IMR-90 (cell line): ENCODE measurements at regions not wholly inside any gene's neighbourhood (a gene's known extent, or its start where the extent isn't known, plus 50 kb on each side); places are given as distances from the start of the nearest gene placed in this dataset.

ENCODE experiments used
- ATAC-seq: fragments of 200-7000 bp; cut with Tn5 transposase; 2 replicates; pipeline ENCODE4 v1.9.1; 2020; ENCODE audit warnings: low read depth, mild to moderate bottlenecking, moderate library complexity
- BruUV-seq: library from RNA; stranded (reverse); fragments of 400-500 nt; replicated peaks from 2 replicates; lab custom pipeline; 2021; lab: Mats Ljungman, UMichigan
- CTCF ChIA-PET: fragments of 300-600 bp; formaldehyde crosslinking; extraction: SDS; loops from one replicate; lab custom pipeline; 2021; ENCODE audit warnings: antibody characterized with exemption; lab: Yijun Ruan, JAX
- POLR2A ChIA-PET: fragments of 300-600 bp; sonication (Branson Sonifier 250); formaldehyde crosslinking; loops from one replicate; lab custom pipeline; 2022; ENCODE audit warnings: antibody characterized with exemption; ENCODE audit not compliant: unreplicated experiment; lab: Charles Lee
- DNase-seq: peaks from one replicate; pipeline ENCODE4 v3.0.0; 2013
- H2AFZ ChIP-seq: replicated peaks from 2 replicates; pipeline ENCODE3; 2013; ENCODE audit warnings: low read length, mild to moderate bottlenecking; ENCODE audit not compliant: poor library complexity
- H2AK5ac ChIP-seq: 2 replicates; pipeline ENCODE4 v1.6.1; 2013; ENCODE audit warnings: low read depth, low read length, inconsistent platforms
- H2AK9ac ChIP-seq: replicated peaks from 2 replicates; pipeline ENCODE3; 2013; ENCODE audit warnings: mild to moderate bottlenecking, low read depth, low read length, moderate library complexity; ENCODE audit not compliant: poor library complexity
- H2BK120ac ChIP-seq: 2 replicates; pipeline ENCODE4 v1.6.1; 2013; ENCODE audit warnings: low read depth, low read length, inconsistent platforms
- H2BK15ac ChIP-seq: 3 replicates; pipeline ENCODE4 v1.6.1; 2013; ENCODE audit warnings: low read depth, low read length, inconsistent platforms
- H2BK20ac ChIP-seq: 2 replicates; pipeline ENCODE4 v1.6.1; 2013; ENCODE audit warnings: low read depth, mild to moderate bottlenecking, inconsistent platforms, low read length, moderate library complexity
- H2BK5ac ChIP-seq: 2 replicates; pipeline ENCODE4 v1.6.1; 2013; ENCODE audit warnings: mild to moderate bottlenecking, low read depth, low read length, inconsistent platforms; ENCODE audit not compliant: poor library complexity, severe bottlenecking
- H3K14ac ChIP-seq: replicated peaks from 2 replicates; pipeline ENCODE4 v1.6.1; 2013; ENCODE audit warnings: low read depth, low read length, inconsistent platforms
- H3K18ac ChIP-seq: 2 replicates; pipeline ENCODE4 v1.6.1; 2013; ENCODE audit warnings: low read depth, low read length, control low read depth
- H3K23ac ChIP-seq: 2 replicates; pipeline ENCODE4 v1.6.1; 2013; ENCODE audit warnings: low read depth, low read length, inconsistent platforms
- H3K27ac ChIP-seq: 2 replicates; pipeline ENCODE4 v1.5.1; 2013; ENCODE audit warnings: mild to moderate bottlenecking, control low read depth, low read length; ENCODE audit not compliant: insufficient read depth
- H3K27me3 ChIP-seq: 2 replicates; pipeline ENCODE4 v1.6.1; 2013; ENCODE audit warnings: low read length; ENCODE audit not compliant: control insufficient read depth, insufficient read depth
- H3K36me3 ChIP-seq: 2 replicates; pipeline ENCODE4 v1.6.1; 2013; ENCODE audit warnings: low read length, mixed read lengths; ENCODE audit not compliant: control insufficient read depth, insufficient read depth
- H3K4ac ChIP-seq: 2 replicates; pipeline ENCODE4 v1.6.1; 2013; ENCODE audit warnings: low read depth, low read length, inconsistent platforms
- H3K4me1 ChIP-seq: 2 replicates; pipeline ENCODE4 v1.6.1; 2013; ENCODE audit warnings: low read length, mixed read lengths; ENCODE audit not compliant: control insufficient read depth, insufficient read depth
- H3K4me2 ChIP-seq: 2 replicates; pipeline ENCODE4 v1.6.1; 2013; ENCODE audit warnings: low read depth, mild to moderate bottlenecking, control low read depth, low read length, moderate library complexity
- H3K4me3 ChIP-seq: 2 replicates; pipeline ENCODE4 v1.5.1; 2013; ENCODE audit warnings: low read depth, mild to moderate bottlenecking, control low read depth, low read length, moderate library complexity; ENCODE audit not compliant: insufficient read depth
- H3K56ac ChIP-seq: 2 replicates; pipeline ENCODE4 v1.6.1; 2013; ENCODE audit warnings: low read length, inconsistent platforms; ENCODE audit not compliant: insufficient read depth; ENCODE audit errors: extremely low read depth
- H3K79me1 ChIP-seq, 2 experiments: 2 replicates each; pipeline ENCODE4 v1.6.1; 2013; ENCODE audit warnings: low read length in 2 of 2, inconsistent platforms in 1 of 2, low read depth in 1 of 2
- H3K9ac ChIP-seq: 2 replicates; pipeline ENCODE4 v1.6.1; 2013; ENCODE audit warnings: low read depth, low read length, control low read depth
- H3K9me1 ChIP-seq: 2 replicates; pipeline ENCODE4 v1.6.1; 2013; ENCODE audit warnings: low read length, inconsistent platforms; ENCODE audit not compliant: insufficient read depth
- H3K9me3 ChIP-seq: 2 replicates; pipeline ENCODE4 v1.6.1; 2013; ENCODE audit warnings: low read length; ENCODE audit not compliant: control insufficient read depth, insufficient read depth
- H4K20me1 ChIP-seq: 2 replicates; pipeline ENCODE4 v1.6.1; 2013; ENCODE audit warnings: low read length, inconsistent platforms; ENCODE audit not compliant: insufficient read depth
- H4K5ac ChIP-seq: 2 replicates; pipeline ENCODE4 v1.6.1; 2013; ENCODE audit warnings: mild to moderate bottlenecking, low read depth, low read length, control low read depth
- H4K8ac ChIP-seq, 2 experiments: 2 replicates each; pipeline ENCODE4 v1.6.1; 2013; ENCODE audit warnings: low read depth in 2 of 2, low read length in 2 of 2, control low read depth in 1 of 2, inconsistent platforms in 1 of 2
- H4K91ac ChIP-seq: 2 replicates; pipeline ENCODE4 v1.6.1; 2013; ENCODE audit warnings: low read depth, low read length, inconsistent platforms; ENCODE audit not compliant: insufficient read depth
- BHLHE40 ChIP-seq: fragments of 150-350 bp; IDR thresholded peaks from 2 replicates; pipeline ENCODE4 v1.6.1; 2016; ENCODE audit warnings: mild to moderate bottlenecking, low read depth, low read length
- CEBPB ChIP-seq: IDR thresholded peaks from 2 replicates; pipeline ENCODE4 v1.6.1; 2012; ENCODE audit warnings: low read depth, low read length, improper control_type of control experiment
- CHD1 ChIP-seq: IDR thresholded peaks from 2 replicates; pipeline ENCODE4 v1.6.1; 2012; ENCODE audit warnings: low read depth, low read length, improper control_type of control experiment
- CTCF ChIP-seq: conservative IDR thresholded peaks from 2 replicates; pipeline ENCODE4 v1.5.1; 2012; ENCODE audit warnings: mild to moderate bottlenecking, low read depth, low read length, improper control_type of control experiment
- FOS ChIP-seq: fragments of 150-350 bp; IDR thresholded peaks from 2 replicates; pipeline ENCODE4 v1.6.1; 2016; ENCODE audit warnings: low read depth, low read length
- MAFK ChIP-seq: IDR thresholded peaks from 2 replicates; pipeline ENCODE4 v1.6.1; 2012; ENCODE audit warnings: low read depth, low read length, improper control_type of control experiment
- MAZ ChIP-seq: IDR thresholded peaks from 2 replicates; pipeline ENCODE4 v1.6.1; 2012; ENCODE audit warnings: low read depth, mild to moderate bottlenecking, low read length, improper control_type of control experiment, moderate library complexity, borderline replicate concordance
- MXI1 ChIP-seq: IDR thresholded peaks from 2 replicates; pipeline ENCODE4 v1.6.1; 2012; ENCODE audit warnings: low read depth, mild to moderate bottlenecking, low read length, moderate library complexity, borderline replicate concordance
- NFE2L2 ChIP-seq: fragments of 150-350 bp; IDR thresholded peaks from 2 replicates; pipeline ENCODE4 v1.6.1; 2016; ENCODE audit warnings: low read depth, mild to moderate bottlenecking, low read length
- POLR2A ChIP-seq: IDR thresholded peaks from 2 replicates; pipeline ENCODE4 v1.6.1; 2012; ENCODE audit warnings: mild to moderate bottlenecking, low read depth, low read length
- RAD21 ChIP-seq: IDR thresholded peaks from 2 replicates; pipeline ENCODE4 v1.6.1; 2012; ENCODE audit warnings: low read length, improper control_type of control experiment
- RCOR1 ChIP-seq: IDR thresholded peaks from 2 replicates; pipeline ENCODE4 v1.6.1; 2012; ENCODE audit warnings: mild to moderate bottlenecking, low read length, improper control_type of control experiment; ENCODE audit not compliant: insufficient replicate concordance
- RFX5 ChIP-seq: IDR thresholded peaks from 2 replicates; pipeline ENCODE4 v1.8.0; 2012; ENCODE audit warnings: low read depth, mild to moderate bottlenecking, low read length, moderate library complexity
- SMC3 ChIP-seq: fragments of 150-350 bp; IDR thresholded peaks from 2 replicates; pipeline ENCODE4 v1.6.1; 2016; ENCODE audit warnings: low read depth, mild to moderate bottlenecking, antibody characterized with exemption, low read length, moderate library complexity
- USF2 ChIP-seq: fragments of 150-350 bp; IDR thresholded peaks from 2 replicates; pipeline ENCODE4 v1.6.1; 2017; ENCODE audit warnings: mild to moderate bottlenecking, antibody characterized with exemption, low read length, low read depth
- WGBS, 2 experiments: methylation state at CpG; one replicate each; pipeline versions ENCODE4 v1.1.5 to v1.1.7; 2013; ENCODE audit warnings: missing lambda C conversion rate in 2 of 2; ENCODE audit not compliant: insufficient read length in 1 of 2; ENCODE audit errors: extremely low coverage in 2 of 2; 5-methylcytosine and 5-hydroxymethylcytosine counted together
- dilution Hi-C: fragments of 300-500 bp; cut with HindIII; formaldehyde crosslinking; loops from one replicate; pipeline ENCODE4 v1.14.3; 2018; ENCODE audit warnings: low sequenced_read_pairs; ENCODE audit not compliant: unreplicated experiment
- in situ Hi-C: fragments of 300-500 bp; cut with MboI; formaldehyde crosslinking; loops from 3 replicates; pipeline ENCODE4 v1.14.3; 2019; ENCODE audit warnings: low sequenced_read_pairs, inconsistent platforms, mixed read lengths
- intact Hi-C: fragments of 100-400 bp; cut with micrococcal nuclease; formaldehyde crosslinking; loops from 2 replicates; pipeline ENCODE4 v1.10.0; 2022

DNA sequence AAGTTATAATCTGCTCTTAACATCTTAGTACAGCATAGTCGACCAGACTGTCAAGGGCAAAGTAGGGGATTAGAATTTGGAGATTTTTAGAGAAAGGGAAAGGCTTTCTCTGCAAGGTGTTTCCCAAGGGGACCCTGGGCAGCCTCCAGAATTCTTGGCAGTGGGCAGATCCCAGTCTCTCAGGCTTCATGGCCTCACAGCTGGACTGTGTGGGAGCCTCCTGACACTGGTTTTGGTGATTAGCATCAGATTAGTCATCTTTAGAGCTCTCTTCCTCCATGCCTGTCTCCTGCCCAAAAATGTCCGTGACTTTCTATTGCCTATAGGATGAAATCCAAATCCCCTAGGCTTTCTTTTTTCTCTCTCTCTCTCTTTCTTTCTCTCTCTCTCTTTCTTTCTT is 370.7 kb downstream of the ZSWIM6 start:
- BruUV-seq, result no TSS peak
- Histone ChIP-seq H3K14ac (no peak overlapping the region), H4K91ac (no peak overlapping the region), H4K20me1 (no peaks in the 10 kb centered on the region), H3K23ac (no peak overlapping the region), H4K5ac (no peak overlapping the region), H3K36me3 (no peaks in the 10 kb centered on the region), H3K27ac (no peak overlapping the region), H3K4me2 (no peak overlapping the region), H3K4ac (no peak overlapping the region), H3K18ac (no peak overlapping the region), H3K27me3 (peaks cover 8% of the 10 kb centered on the region), H2BK5ac (no peak overlapping the region), H2AK9ac (no peak overlapping the region), H2AFZ (no peak overlapping the region), H2BK15ac (no peak overlapping the region), H3K9me3 (no peaks in the 10 kb centered on the region), H2BK120ac (no peak overlapping the region), H3K9ac (no peak overlapping the region), H3K56ac (no peak overlapping the region), H2AK5ac (no peak overlapping the region), H4K8ac (no peak overlapping the region), H3K9me1 (no peaks in the 10 kb centered on the region), H3K4me3 (no peak overlapping the region), H3K79me1 (no peaks in the 10 kb centered on the region), H3K4me1 (no peaks in the 10 kb centered on the region), H2BK20ac (no peak overlapping the region)
- TF ChIP-seq CHD1 (no peak), RCOR1 (no peak), NFE2L2 (no peak), RAD21 (no peak), MAFK (no peak), MAZ (no peak), MXI1 (no peak), POLR2A (no peak), USF2 (no peak), SMC3 (no peak), CEBPB (no peak), FOS (no peak), BHLHE40 (no peak), RFX5 (no peak), CTCF (no peak)
- in situ Hi-C loops, result no loop called here
- WGBS, 2 experiments, result 60% methylated on average over 1 of the region's 2 CpGs; no CpG with 5 or more reads in 1 of the 2 experiments
- no peak for ATAC-seq
- intact Hi-C loops, result no loop called here
- DNase-seq, result no peak
- CTCF ChIA-PET, result no interaction called here
- dilution Hi-C loops, result no loop called here
- POLR2A ChIA-PET, result no interaction called here
